ENCODE measurements at regions not wholly inside any gene's neighbourhood (a gene's known extent, or its start where the extent isn't known, plus 50 kb on each side); places are given as distances from the start of the nearest gene placed in this dataset.
"Not testable (repeated sequence)": the region's sequence is repeated elsewhere in the genome, so short reads cannot be mapped to it uniquely, and the experiment has no call there.

DNA sequence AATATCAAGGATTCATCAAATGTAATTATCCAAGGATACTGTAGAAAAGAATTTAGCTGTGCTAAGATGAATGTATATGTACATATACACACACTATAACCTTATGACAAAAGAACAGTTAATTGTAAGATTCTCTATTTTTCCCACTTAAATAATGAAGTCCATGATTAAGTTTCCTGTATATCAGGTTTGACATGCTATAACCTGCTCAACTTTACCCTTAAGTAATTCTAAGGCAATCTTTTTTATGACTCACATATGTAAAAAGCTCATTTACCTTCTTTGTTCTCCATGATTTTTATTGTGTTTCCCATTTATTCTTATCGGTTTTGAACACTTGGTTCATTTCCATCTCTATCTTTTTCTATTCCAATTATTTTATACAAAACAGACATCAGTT lies 1213.1 kb upstream of the SLC39A10 start:
- no peak for DNase-seq (ENCODE audit: low spot score)

DNA sequence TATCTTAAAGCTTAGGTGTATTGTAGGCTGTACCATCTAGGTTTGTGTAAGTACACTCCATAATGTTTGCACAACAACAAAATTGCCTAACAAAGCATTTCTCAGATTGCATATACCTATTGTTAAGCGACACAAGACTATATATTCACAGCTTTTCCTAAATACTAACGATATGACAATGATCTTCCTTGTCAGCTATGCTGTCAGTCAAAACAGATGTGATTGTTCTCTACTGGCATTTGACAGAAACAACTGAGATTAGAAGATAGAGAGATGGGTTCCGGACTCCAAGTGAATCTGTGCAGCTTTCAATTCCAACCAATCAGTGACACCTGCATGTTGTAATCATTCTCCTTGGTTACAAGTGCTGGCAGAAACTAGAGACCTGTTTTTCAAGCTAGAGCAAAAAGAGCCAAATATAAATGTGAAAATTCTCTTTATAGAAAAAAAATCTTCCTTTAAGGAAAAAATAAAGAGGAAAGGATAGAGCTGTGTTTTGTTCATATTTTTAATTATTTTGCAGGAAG lies 1232.3 kb upstream of the SLC39A10 start:
- DNase-seq (ENCODE audit: low spot score) = no peak

DNA sequence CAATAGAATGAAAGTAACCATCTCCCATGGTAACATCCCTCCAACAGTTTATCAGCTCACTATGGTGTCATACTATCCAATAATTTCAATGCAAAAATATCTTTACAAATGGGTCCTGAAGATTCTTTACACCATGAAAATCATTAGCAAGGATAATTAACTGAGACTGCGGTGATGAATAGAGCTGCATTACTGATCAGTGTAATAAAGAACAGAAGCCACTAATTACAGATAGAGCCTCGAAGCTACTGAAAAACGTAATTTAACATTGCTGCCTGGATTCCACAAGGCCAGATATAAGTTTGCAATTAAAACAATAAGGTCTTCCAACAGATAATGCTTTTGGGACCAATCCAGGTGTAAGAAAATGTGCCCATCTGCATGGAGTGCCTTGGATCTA lies 1245.8 kb upstream of the SLC39A10 start:
- DNase-seq (ENCODE audit: low spot score) = no peak

DNA sequence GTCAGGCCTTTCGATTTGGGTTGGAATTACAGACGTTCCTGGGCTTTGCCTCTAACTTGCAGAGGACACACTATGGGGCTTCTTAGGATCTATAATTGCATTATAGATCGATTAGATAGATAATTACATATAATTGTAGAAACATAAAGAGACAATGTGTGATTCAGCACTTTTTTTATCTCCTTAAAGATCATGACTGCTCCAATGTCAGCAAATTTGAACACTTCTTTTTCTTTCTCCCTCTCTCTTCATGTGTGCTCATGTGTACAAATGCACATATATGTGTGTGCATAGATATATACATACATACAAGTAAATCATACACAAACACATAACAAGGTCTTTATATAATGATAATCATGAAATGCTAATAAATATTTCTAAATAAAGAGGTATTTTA lies 1261.2 kb upstream of the SLC39A10 start:
- DNase-seq (ENCODE audit: low spot score) = no peak

DNA sequence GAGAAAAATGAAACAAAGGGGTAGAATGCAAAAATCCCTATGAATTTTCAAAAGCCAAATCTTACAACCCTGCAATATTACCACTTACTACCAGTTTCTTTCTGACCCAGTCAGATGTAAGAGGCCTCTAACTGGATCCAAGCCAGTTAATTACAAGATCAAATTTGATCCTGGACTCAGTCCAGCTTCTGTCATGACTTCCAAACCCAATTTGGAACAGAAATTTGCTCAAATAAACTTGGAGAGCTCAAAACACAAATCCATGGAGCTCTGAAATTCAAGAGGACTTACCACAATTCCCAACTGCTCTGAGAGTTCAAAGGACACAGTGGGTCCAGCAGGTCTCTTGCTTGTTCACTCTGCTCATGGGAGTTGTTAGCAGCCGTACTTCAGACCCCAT lies 1271.7 kb upstream of the SLC39A10 start:
- no peak for DNase-seq (ENCODE audit: low spot score)

DNA sequence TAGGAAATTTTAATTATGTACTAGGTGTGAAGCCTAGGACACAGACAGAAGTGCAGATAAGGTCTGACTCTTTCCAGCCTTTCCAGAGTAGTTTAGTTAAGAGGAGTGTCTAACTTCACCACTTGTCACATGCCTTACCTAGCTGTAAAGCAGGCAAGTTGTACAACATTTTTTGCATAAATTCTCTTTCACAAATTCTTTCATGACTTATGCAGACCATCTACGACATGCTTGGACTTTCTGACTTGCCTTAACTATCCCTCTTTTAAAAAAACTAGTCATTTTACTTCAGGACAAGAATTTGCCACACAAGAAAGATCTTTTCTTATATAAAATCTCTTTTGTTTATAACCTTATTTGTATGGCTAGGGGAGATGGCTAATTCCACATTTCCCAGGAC lies 1273.6 kb upstream of the SLC39A10 start:
- DNase-seq (ENCODE audit: low spot score) = no peak

DNA sequence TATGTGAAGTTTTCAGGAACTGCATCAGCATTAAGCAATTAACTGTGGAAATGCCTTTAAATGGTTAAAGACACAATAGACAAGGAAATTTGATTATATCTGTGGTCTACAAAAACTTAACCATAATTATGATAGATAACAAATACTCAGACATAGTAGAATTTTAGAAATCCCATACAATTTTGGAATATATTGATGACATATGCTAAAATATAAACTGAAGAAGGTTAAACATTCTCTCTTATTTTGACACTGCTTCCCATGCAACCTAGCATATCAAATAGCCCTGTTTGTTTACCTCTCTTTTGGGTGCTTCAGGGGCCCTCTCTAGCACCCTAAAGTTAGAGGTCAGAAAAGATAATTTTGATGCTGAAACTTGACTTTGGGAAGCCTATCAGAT lies 1274.8 kb upstream of the SLC39A10 start:
- no peak for DNase-seq (ENCODE audit: low spot score)

DNA sequence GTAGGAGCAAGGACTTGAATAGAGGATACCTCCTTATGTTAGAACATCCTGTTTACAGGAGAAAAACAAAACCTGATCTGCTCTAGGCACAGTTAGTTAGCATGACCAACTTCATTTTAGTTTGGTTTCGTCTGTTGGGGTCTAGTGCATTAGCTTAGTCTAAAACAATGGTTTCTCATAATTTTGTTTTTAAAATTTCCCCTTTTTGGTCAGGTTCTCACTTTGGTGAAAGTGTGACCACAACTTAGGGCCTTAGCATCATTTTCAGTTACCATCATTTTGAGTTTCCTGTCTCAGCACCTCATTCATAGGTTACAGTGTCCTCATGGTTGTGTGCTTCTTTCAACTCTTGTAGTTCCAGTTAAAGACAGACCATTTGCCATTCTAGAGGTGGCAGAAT lies 1277.0 kb upstream of the SLC39A10 start:
- no peak for DNase-seq (ENCODE audit: low spot score)

DNA sequence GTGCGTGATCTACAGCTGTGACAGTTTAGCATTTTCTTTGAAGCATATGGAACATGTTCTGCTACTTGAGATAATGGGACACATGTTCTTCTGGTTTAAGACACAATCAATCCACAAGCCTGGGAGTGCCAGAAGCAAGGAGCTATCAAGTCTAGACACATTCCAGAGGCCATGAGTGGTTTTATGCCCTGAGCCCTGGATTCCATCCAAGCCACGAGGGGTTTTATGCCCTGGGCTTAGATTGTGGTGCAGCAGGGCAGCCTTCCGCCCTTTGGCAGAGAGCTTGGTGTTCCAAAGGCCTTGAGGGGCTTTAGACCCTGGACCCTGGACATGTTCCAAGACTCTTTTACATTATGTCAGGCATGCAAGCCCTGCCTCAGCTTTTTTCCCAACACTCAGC lies 1289.6 kb upstream of the SLC39A10 start:
- not testable (repeated sequence) for DNase-seq (ENCODE audit: low spot score)

DNA sequence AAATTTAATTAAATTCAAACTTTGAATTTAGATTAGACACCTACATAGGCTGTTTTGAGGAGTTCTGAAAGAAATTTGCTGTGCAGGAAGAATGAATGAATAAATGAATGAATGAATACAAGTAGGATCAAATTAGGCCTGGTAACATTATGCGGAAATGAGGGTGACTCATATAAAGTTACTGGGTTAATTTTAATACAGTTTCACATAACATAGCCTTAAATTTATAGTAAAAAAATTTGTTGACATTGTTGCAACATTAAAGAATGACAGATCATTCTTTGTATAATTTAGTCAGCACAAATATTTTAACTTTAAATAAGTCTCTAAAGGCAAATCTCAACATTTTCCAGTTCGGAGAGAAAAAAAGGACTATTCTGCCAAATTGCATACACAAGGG lies 1293.1 kb upstream of the SLC39A10 start:
- no peak for DNase-seq (ENCODE audit: low spot score)

DNA sequence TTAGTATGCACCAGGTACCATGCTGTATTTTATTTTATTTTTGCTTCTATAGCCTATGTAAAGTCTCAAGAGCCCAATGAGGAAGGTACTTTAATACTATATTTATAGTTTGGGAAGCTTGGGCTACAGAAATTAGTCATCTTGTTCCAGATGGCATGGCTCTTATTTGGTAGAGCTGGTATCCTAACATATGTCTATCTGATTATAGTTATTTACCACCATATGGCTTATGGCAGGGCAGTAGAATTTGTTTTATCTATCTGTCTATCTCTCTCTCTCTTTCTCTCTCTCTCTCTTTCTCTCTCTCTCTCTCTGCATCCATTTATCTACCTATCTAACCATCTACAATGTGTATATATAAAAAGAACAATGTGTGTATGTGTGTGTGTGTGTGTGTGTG lies 1293.7 kb upstream of the SLC39A10 start:
- DNase-seq (ENCODE audit: low spot score) = no peak

DNA sequence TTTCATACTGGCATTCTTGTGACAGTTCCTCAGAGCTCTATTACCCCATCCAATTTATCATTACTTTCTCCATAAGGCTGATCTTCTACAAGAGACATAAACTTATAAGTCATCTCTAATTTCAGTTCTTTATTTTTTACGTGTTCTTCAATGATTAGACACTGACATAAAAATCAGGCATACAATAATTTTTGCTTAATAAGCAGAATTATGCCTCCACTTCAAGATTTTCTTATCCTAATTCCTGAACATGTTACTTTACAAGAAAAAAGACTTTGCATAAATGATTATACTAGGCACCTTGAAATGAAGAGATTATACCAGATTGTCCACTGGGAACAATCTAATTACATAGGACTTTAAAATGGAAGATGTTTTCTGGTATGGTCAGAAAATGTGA lies 1304.5 kb upstream of the SLC39A10 start:
- DNase-seq (ENCODE audit: low spot score) = no peak

DNA sequence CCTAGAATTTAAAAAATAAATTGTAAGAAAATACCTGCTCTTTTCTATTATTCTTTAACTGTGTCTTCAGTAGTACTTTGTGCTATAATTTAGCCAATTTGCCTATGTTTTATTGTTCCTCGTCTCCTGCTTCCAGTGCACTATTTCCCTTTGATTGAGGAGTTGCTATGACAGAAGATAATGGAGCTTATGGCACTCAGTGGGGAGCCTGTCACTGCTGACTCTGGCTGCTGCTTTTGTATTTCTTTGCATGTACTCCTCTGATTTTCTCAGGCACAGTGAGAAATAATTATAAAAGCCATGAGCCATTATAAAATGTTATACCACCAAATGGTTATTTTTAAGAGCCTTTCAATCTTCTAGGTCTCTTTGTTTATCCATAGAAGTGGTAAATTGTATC lies 1310.8 kb upstream of the SLC39A10 start:
- no peak for DNase-seq (ENCODE audit: low spot score)

DNA sequence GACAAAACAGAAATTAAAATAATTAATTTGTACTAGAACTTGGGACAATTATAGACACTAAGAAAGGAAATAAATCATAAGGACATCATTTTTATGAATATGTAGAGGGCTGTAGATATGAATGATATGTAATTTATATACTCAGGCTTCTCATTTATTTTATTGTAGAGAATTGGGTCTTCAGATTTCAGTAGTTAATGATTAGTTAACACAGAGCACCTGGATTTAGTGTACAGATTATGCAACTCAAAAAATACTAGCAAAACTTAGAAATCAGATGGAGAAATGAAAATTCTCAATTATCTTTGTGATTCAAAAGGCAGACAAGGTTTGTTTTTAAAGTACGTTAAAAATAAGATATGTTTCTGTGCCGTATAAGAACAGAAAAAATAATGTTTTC lies 1311.7 kb upstream of the SLC39A10 start:
- DNase-seq (ENCODE audit: low spot score) = no peak

DNA sequence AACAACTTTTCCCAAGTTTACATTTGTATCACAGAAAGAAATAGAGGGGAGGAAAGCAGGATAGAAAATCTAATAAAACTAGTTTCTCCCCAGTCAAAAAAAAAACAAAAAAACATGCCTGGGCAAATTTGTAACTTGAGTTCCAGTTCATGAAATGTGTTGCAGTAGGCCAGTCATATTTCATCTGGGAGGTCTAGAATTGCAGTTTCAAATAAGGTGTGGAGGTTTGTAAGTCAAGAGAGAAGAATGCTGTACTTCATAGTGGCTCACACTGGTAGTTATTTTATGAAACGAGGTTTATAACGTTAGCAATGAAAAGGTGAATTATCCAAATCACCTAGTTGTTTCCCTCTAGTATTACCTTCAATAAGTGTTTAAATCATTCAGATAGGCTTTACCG lies 1313.9 kb upstream of the SLC39A10 start:
- DNase-seq (ENCODE audit: low spot score) = no peak

DNA sequence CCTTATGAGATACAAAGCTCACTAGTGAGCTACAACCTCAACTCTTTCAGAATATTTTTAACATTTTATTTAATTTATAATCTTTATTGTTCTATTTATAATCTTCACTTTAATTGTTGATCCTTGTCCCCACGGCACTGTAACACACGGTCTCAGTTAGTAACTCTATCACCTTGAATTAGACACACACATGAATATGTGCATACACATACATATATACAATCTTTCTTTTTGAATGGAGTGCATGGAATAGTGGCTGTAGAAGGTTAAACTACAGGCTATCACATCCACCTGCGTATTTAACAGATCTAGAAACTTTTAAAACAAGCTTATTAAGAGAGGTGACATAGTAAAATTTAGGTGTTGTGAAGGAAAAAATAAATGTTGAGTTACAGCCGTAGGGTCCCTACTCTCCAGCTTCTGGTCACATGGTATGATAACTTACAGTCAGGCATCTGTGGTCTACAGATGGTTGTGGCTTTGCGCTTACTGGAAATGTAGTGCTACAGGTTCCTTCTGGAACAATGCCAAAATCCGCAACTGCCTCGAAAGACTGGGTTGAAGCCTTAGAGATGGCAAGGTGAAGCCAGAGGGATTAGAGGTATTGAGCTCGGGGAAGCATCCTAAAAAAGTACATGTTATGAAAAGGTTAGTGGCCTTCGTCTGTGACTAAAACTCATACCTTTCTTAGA lies 1324.1 kb upstream of the SLC39A10 start:
- peak; percentile 37 for DNase-seq (ENCODE audit: low spot score)

DNA sequence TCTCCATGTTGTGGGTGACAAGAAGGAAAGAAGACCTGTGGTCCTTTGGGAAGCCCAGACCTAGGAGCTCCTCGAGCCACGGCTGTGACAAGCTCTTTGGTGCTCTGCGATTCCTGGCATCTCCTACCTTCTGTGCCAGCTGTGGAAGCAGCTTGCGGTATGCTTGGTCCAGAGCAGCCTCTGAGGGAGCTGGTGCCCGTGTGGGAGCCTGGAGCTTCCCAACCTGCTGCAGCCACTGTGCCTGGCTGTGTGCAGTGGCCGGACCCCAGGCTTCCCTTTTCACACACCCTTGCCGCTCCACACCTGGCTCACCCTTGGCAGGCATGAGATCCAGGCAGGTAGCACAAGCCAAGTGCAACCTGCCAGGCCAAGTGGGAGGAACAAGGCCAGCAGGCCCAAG lies 1328.6 kb upstream of the SLC39A10 start:
- no peak for DNase-seq (ENCODE audit: low spot score)

DNA sequence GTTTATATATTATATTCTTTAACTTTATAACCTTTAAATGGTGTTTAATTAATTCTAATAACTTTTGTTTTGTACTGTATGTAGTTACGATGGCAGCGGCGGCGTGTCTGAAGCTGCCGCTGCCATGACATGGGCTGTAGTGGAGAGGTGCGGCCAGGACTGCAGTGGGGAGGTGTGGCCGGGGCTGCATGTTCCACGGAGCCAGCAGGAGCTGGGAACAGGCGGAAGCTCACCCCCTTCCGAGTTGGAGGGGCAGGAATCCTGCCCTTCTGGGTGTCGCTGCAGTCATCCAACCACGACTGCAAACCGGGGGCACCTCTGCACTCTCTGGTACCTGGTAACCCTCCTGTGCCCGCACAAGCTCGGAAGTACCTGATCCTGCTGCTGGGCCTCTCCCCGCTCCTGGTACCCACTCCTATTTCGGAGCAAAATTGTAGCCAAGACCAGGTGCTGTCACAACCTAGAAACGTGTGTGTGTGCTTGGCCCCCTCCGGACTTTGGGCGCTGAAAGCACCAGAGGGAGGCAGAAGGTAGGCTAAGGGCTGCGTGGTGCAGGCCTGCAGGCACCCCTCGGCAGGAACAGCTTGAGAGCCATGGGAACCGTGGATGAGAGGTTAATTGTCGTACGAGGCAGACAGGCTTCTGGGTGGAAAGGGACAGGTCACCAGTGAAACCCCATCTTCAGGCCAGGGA lies 1329.7 kb upstream of the SLC39A10 start:
- no peak for DNase-seq (ENCODE audit: low spot score)

DNA sequence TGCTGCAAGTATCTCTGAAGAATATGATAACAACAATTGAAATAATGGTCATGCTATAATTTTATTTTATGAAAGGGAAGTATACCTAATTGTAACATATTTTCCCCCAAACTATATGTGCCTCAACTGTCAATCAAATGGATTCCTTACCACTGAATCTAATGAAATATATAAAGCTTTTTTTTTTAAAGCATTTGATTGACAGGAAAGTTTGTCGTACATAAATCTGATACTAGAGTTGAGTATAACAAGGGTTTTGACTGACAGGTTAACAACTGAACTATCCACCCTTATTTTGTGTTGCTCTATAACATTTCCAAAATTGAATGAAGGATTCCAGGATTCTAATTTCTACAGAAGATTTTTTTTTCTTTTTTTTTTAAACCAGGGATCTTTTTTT lies 1333.3 kb upstream of the SLC39A10 start:
- DNase-seq (ENCODE audit: low spot score) = no peak

DNA sequence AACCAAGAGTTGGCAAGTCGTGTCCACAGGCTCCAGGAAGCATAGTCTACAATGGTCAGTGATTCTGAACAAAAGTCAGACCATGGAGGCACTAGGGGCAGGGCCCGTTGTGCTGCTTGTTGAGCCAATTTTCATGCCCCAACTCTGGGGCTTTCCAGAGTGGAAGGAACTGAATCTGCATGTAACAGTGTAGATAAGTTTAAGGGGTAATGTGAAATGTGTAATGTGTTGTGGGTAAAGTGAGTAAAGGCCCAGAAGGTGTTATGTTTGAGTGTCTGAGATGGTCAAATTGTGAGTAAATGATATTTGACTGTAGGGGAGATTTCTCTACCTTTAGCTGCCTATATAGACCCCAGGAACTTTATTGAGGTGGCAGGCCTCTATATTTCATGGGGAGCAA lies 1336.5 kb upstream of the SLC39A10 start:
- no peak for DNase-seq (ENCODE audit: low spot score)

DNA sequence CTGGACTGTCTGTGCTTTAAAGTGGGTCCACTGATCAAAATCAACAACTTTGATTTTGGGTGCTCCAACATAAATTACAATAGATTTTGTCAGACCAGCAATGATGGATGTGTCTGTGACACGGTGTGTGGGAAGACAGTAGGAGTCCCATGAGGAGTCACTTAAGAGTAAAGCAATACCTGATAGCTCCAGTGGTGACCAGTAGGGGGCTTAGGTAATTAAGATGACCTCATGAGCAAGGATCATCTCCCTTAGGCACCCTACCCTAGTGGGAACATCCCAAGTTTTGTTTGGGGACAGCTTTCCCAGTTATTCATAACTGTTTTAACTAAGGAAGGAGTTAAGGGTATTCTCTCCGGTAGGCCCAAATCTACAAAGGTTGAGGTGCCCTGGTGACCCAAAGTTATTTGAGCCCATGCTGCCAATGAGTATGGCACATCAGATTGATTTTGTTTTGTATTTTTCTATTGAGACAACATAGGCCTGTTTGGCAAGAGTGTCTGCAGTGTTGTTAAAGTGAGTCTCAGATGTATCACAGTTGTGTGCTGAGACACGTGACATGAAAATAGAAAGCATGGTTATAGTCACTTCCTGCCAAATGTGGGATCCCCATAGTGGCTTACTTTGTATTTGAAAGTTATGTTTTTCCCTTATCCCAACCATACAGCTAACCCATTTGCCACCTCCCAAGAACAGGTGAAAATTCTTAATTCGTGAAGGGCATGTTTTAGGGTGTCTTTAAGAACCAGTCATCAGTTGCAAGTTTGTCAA lies 1337.6 kb upstream of the SLC39A10 start:
- peak; percentile 23 for DNase-seq (ENCODE audit: low spot score)

DNA sequence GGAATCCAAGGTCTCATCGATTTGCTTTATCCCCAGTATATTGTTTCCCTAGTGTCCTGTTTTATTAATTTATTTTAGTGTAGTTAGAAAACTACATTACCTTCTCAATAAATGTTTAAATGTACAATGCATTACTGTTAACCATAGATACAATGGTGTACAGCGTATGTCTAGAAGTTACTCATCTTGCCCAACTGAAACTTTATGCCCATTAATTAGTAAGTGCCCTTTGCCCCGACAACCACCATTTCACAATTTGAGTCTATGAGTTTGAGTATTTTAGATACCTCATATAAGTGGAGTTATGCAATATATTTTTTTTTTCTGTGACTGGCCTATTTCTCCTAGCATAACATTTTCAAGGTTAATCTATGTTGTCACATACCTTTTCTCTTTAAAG lies 1343.0 kb upstream of the SLC39A10 start:
- DNase-seq (ENCODE audit: low spot score) = no peak

DNA sequence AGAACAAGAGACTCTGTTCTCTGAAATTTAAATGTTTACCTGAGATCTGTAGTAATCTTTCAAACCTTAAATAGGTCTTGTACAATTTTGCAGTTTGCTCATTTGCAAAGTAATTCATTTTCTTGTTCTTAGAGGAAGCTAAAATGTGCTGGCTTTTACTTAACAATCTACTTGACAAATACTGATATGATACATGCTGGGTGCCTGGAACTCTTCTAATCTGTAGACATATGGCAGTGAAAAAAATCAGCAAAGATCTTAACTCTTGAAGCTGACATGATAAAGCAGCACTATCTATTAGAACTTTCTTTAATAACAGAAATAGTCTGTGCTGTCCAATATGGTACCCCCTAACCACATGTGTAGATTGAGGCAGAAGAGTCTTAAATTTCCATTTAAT lies 1352.8 kb upstream of the SLC39A10 start:
- DNase-seq (ENCODE audit: low spot score) = no peak
